ENCODE measurements at regions not wholly inside any gene's neighbourhood (a gene's known extent, or its start where the extent isn't known, plus 50 kb on each side); places are given as distances from the start of the nearest gene placed in this dataset.

GRCh38 chr5:2020730-2021129, 138.0 kb upstream of the IRX4 start (continued):
- no peak for TF ChIP-seq HDAC6 (IDR thresholded peaks at IDR 0.05; ENCODE audit: low read depth, low read length)
- no peak for TF ChIP-seq ATF3 (IDR thresholded peaks at IDR 0.05; ENCODE audit: insufficient read depth, low read depth, low read length)
- TF ChIP-seq TAF7 (optimal IDR thresholded peaks at IDR 0.05; ENCODE audit: borderline replicate concordance, low read depth, low read length), result no peak
- no peak for TF ChIP-seq FOSL1 (IDR thresholded peaks at IDR 0.05; ENCODE audit: insufficient read depth, low read depth, low read length)

Measured in H1 (cell line).